NCI-H2227 (cell line): ENCODE measurements at regions not wholly inside any gene's neighbourhood (a gene's known extent, or its start where the extent isn't known, plus 50 kb on each side); places are given as distances from the start of the nearest gene placed in this dataset.

Experiments
- DNase-seq: peaks from one replicate; lab custom pipeline; 2025; ENCODE audit not compliant: unreplicated experiment; lab: John Stamatoyannopoulos, UW

- DNase-seq = no peak
Measured at GRCh38 chr18:77442393-77442792, 192.7 kb downstream of the GALR1 start.

- no peak for DNase-seq
Measured at GRCh38 chr18:77444385-77444784, 194.7 kb downstream of the GALR1 start.

GRCh38 chr18:77448046-77448445, 198.4 kb downstream of the GALR1 start:
- no peak for DNase-seq

- DNase-seq = no peak
Measured at GRCh38 chr18:77455004-77455403, 205.4 kb downstream of the GALR1 start.

GRCh38 chr18:77457681-77458080, 208.0 kb downstream of the GALR1 start:
- DNase-seq = no peak

GRCh38 chr18:77461062-77461688, 211.5 kb downstream of the GALR1 start:
- DNase-seq = no peak

- no peak for DNase-seq
Measured at GRCh38 chr18:77464917-77465316, 215.3 kb downstream of the GALR1 start.

GRCh38 chr18:77466890-77467289, 217.2 kb downstream of the GALR1 start:
- DNase-seq = no peak

- no peak for DNase-seq
Measured at GRCh38 chr18:77469131-77469530, 219.5 kb downstream of the GALR1 start.

GRCh38 chr18:77470569-77471413, 221.1 kb downstream of the GALR1 start:
- DNase-seq = peak; percentile 4

- DNase-seq = no peak
Measured at GRCh38 chr18:77472509-77472908, 222.9 kb downstream of the GALR1 start.

- DNase-seq = peak; percentile 25
Measured at GRCh38 chr18:77478646-77479442, 229.2 kb downstream of the GALR1 start.

GRCh38 chr18:77481541-77481940, 231.9 kb downstream of the GALR1 start:
- DNase-seq = no peak

GRCh38 chr18:77482190-77483085, 232.8 kb downstream of the GALR1 start:
- peak; percentile 42 for DNase-seq

- no peak for DNase-seq
Measured at GRCh38 chr18:77486985-77487384, 237.3 kb downstream of the GALR1 start.

- DNase-seq = no peak
Measured at GRCh38 chr18:77487951-77488740, 238.5 kb downstream of the GALR1 start.

GRCh38 chr18:77495079-77495478, 245.4 kb downstream of the GALR1 start:
- DNase-seq = no peak

GRCh38 chr18:77495982-77496690, 246.5 kb downstream of the GALR1 start:
- DNase-seq = no peak

- no peak for DNase-seq
Measured at GRCh38 chr18:77501266-77501665, 251.6 kb downstream of the GALR1 start.
